ENCODE measurements at regions not wholly inside any gene's neighbourhood (a gene's known extent, or its start where the extent isn't known, plus 50 kb on each side); places are given as distances from the start of the nearest gene placed in this dataset.
"Not testable (repeated sequence)": the region's sequence is repeated elsewhere in the genome, so short reads cannot be mapped to it uniquely, and the experiment has no call there.

DNA sequence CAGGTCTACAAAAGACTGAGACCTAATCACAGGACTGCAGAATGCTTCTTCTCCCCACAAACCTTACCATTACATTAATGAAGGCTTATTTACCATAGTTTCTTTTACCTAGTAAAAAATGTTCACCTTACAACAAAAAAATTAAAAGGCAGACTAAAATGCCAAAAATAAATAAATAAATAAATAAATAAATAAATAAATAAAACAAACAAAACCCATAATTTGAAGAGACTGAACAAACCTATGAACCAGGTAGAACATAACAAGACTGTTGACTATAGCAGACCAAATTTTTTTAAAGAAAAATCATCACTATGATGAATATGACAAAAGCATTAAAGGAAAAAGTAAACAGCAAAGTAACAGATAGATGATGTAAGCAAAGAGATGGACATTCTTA is 946.3 kb downstream of the EPHA7 start:
- DNase-seq = no peak

DNA sequence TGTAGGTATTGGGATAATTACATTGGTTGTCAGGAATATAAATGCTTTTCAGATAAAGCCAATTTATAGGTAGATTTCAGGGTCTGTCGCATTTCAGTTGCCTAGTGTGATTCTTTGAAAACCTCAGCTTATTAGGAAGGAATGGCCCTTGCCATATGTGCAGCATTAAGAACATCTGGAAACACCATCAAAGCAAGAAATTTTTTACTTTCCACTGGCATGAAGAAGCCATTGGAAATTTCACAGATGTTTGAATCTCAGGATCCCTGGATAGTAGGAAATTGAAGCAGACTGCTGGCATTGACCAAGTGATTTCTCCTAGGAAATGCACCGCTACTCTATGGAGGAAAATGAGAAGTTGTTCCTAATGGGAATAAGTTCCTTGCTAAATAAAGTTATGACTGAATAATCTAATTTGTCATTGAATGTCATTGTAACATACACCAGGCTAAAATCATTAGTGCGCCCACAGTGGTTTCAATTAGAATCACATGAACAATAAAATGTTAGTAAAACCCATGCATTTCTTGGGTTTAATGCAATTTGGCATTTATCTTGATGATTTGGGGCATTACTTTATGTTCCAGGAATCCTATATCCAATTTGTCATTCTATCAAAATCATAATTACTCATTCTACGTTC is 950.1 kb downstream of the EPHA7 start:
- DNase-seq = no peak

DNA sequence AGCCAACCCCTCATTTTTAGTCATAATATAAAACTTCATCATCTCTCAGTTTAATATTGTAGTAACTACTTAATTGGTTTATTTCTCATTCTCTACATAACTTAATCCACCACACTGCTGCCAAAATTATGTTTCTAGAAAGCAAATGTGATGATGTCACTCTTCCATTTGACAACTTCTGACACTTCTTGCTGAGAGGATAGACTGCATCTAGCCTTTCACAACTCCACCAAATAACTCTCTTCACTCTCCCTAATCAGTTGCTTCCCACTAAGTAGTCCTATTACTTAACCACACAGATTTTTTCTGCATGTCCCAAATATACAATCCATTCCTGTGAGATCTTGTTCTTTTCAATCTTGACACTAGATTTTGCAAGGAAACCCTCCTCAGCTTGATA is 951.3 kb downstream of the EPHA7 start:
- no peak for DNase-seq

DNA sequence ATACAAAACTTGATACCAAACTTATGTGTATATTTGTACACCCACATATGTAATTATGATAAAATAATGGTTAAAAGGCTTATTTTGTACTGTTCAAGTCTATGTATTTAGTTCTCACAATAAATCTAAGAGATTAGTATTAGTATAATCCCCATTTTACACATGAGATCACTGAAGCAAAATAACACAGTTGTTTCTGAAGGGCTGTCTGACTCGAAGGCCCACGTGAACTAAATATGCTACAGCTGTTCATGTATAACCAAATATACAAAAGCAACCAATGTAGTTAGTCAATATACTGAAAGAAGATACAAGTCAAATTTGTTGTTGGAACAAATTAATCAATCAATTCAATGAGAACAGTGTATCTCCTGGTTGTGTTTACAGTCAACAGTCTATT is 959.2 kb downstream of the EPHA7 start:
- DNase-seq = no peak

DNA sequence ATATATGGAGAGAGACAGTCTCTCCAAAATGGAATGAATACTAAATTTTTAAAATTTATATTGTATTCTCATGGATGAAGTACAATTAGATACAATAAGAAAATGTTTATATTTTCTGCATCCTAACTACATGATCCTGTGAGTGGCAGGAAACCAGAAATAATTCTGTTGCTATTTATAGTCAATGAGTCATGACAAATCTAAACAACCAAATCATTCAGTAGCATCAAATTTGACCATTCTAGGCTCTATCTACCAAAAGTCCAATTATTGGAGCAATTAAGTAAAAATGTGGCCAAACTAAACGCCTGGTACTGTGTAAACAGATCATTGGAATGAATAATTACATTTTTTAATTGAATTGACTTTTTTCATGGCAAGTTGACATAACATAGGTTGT is 959.8 kb downstream of the EPHA7 start:
- no peak for DNase-seq

DNA sequence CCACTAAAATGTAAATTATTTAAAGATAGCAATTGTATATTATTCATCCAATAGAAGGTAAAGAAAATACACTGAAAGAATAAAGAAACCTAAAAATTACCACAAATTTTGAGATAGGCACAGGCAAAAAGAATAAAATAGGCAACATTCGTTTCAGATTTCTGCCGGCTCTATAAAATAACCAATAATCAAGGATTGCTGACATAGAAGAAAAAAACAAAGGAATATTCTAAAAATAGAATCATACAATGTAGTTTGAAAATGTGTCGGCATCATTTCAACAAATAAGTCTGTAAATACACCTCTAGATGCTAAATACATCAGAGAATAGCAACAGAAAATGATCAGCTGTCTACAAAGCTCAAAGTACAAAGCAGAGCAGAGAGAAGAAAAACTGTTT is 973.3 kb downstream of the EPHA7 start:
- DNase-seq = no peak

DNA sequence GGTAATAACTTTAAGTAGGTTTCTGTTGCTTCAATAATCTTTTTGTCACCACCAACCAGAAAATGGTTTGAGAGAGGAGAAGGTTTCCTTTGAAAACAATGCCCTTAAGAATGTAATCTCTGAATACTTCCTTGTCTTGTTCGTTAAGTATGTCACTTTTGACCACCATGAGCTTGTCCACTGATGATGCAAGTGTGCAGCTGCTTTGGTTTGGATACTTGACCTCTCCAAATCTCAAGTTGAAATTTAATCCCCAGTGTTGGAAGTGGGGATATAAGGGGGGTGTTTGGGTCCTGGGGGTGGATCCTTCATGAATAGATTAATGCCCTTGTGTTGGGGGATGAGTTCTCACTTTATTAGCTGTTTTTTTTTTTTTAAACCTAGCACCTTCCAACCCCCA is 985.4 kb downstream of the EPHA7 start:
- no peak for DNase-seq

DNA sequence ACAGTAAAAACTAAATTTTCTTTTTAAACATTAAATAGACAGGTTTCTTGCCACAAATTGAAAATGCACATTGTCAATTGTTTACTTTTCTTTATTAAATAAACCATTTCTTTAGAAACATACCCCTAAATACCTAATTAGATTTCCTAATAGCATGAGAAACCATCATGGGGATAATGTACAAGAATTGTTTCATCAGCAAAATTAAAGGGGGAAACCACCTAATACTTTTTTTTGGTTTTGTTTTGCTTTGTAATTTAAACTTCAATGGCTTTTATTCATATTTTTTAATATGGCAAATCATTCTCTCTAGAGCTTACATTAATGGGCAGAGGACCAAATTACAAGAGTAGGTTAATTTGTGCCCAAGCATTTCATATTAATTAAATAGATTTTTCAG is 987.9 kb downstream of the EPHA7 start:
- DNase-seq = no peak

DNA sequence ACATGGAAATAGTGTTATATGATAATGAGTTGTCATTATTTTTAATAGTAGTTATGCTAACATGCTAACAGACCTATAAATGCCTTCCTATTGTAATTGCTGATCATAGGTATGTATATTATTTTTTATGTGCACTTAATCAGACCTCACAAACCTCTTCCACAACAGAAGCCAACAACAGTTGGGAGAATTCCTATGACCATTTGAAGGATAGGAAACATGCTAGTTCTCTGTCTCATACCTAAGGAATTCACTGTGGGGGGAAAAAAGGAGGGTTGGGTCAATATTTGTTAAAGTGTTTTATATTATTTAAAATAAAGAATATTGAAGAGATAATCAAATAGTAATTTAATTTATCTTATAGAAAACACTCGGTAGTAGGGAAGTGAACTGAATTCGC is 990.9 kb downstream of the EPHA7 start:
- DNase-seq = no peak

DNA sequence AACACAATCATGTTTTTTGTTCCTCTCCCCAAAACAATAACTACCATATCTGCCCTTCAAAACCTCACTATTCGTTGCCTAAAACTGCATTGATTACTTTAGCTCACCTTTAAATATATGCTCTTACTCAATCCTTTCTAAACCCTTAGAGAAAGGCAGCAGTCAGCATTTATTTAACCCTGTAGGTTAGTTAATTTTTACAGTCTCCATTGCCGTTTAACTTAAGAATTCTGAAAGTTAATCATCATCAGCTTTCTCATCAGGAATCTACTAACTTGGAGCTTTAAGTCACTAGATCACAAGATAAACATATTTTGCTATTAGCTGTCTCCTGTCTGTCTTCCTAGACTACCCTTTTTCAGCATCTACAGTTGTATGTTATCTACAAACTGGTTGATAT is 991.9 kb downstream of the EPHA7 start:
- no peak for DNase-seq

DNA sequence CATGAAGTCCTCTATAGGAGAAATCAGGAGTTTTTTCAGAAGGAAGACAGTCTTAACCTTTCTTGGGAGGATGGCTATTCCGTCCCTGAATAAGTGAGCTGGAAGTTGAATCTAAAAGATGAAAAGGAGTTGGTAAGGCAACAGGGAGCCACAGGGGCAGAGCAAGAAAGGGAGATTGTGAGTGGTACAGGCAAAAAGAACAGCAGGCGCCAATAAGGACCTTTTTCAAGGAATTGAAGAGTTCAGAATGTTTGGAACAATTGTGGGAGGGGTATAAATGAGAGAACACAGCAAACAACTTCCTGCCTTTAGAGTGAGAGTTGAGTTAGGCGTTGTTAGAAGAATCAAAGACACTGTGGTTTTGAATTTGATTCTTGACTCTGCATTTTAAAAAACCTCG is 1003.7 kb downstream of the EPHA7 start:
- DNase-seq = no peak

DNA sequence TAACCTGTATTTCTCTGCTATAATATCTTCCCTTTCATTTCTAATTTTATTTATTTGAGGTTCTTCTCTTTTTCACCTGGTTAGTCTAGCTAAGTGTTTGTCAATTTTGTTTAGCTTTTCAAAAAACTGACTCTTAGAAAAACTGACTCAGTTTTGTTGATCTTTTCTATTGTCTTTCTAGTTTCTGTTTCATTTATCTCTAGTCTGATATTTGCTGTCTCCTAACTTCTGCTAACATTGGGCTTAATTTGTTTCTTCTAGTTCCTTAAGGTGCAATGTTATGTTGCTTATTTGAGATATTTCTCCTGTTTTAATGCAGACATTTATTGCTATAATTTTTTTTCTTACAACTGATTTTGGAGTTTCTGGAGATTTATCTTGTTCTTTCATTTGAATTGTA is 1011.0 kb downstream of the EPHA7 start:
- no peak for DNase-seq

DNA sequence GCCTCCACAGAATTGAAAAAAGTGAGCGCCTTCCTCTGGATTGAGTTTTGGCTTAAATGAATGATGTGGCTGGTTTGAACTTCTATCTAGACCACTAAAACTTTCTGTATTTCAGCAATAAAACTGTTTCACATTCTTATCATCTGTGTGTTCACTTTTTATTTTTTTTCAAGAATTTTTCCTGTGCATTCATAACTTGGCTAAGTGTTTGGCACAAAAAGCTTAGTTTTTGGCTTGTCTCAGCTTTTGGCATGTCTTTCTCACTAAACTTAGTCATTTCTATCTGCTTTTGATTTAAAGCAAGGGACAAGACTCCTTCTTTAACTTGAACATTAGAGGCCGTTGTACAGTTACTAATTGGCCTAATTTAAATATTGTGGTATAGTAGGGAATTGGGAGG is 1015.1 kb downstream of the EPHA7 start:
- DNase-seq = no peak

DNA sequence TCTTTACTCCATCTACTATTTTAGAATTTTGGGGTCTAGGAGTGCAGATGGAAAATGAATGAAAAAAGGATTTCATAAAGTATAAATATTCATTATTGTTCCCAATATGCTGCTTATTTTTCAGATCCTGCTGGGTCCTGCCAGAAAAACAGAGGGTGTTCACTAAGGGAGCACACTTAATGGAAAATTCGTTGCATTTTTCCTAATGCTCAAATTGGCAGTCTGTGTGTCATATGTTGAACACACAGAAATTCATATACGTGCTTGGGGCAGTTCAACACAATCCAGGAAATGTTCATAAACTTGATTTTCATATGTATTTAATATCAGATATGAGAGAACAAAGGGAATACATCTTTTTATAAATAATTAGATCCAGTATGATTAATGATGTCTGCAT is 1019.4 kb downstream of the EPHA7 start:
- no peak for DNase-seq

DNA sequence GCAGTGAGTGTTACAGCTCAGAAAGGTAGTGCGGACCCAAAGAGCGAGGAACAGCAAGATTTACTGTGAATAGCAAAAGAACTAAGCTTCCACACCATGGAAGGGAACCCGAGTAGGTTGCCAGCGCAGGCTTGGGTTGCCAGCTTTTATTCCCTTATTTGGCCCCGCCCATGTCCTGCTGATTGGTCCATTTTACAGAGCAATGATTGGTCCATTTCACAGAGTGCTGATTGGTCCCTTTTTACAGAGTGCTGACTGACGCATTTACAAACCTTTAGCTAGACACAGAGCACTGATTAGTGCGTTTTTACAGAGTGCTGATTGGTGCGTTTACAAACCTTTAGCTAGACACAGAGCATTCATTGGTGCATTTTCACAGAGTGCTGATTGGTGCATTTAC is 1030.7 kb downstream of the EPHA7 start:
- not testable (repeated sequence) for DNase-seq

DNA sequence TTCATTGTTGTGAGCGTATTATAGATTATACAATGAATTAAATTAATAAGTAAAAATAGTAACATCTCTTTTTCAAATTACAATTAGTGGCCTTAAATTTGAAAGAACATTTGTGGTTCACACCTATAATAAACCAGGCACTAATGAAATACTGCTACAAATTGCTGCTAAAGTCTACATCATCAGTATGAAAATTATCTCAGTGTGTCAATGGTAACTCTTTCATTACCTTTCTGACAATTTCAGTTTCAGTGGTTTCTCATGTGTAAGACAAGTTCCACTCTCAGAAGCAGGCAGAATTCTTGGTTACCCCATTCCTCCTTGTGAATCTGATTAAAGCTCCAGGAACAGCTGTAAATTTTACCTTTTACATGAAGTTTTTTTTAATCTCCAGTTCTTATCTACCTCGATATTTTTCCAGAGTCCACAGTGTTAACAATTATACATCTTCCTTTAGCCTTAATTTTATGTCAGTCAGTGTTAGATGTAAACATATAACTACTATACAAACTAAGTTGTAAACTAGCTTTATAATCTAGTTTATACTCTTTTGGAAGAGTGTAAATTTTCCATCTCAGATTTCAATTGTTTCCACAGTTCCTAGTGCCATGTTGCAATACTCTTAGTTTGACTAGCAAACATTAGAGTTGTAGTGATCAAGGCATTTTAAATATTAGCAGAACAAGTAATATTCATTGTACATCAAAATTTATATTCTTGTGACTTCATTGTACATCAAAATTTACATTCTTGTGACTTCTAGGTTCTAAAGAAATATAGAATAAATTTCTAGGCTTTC is 1038.4 kb downstream of the EPHA7 start:
- DNase-seq = no peak

DNA sequence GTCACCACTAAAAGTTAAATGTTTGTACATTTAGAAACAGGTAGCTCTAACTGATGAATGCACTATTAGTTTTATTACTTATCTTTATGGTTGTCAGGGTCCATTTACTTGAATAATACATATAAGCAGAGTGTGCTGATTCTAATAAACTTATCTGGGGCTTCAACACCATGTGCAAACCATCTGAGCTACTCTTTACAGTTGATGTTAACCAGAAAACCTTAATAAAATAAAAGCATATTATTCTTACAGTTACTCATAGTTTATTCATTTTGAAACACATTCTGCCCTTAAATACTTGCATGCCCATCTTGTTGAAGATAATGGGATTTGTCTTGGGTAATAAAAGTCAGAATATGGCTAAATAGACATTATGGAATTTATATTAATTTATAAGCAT is 1042.2 kb downstream of the EPHA7 start:
- no peak for DNase-seq

DNA sequence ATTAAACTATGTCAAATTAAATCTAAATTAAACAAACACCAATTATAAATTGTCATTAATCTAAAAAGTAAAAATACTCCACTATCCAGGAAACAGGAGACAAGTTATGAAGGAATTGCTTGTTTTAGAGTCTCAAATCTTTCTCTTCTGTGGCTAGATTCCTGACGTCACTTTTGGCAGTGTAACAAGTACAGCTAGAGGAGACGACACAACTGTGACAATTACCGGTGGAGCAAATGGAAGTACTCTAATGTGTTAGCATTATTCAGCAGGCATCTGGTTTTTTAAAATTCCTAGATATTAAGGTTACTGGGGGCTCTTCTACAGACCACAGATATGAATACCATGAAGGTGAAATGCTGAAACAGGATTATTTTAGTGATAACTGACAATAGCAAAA is 1042.7 kb downstream of the EPHA7 start:
- no peak for DNase-seq

DNA sequence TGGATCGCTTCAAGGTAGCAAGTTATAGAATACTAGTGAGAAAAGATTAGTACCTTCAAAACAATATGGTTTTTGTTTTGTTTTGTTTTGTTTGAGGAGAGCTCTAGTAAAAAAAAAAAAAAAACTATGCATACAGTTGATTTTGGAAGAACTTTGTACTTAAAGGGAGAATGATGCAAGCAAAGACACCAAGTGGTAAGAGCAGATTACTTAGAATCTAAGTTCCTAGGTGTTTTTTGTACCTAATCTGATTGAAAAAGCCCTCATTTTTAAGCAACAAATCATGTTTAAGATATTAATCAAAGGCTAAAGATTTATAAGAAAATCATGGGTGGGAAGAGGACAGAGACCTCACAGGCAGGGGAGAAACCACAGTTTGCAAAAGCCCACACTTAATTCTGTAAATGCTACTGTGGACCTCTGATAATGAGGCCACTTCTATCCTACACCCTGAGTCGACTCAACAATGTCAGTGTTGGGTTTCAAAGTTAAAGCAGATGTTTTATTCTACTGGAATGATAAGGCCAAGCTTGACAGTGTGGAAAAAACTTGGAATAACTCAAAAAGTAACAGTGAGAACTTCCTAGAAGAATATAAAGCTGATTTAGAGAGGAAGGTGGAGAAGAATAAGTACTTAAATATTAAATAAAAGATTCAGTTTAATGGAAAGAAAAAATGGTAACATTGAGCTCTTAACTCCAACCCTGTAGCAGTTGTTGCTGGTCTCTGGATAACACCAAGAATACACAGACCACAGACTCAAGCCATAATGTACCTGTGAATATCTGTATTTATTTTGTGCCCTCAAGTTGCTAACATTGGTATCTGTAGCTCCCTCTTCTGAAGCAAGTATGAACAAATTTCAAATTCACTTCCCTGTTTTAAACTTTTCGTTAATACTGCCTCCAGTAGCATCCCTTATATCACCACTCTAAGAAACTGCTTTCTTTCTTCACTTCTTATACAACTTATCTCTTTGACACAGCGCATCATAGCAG is 1047.8 kb downstream of the EPHA7 start:
- DNase-seq = no peak

DNA sequence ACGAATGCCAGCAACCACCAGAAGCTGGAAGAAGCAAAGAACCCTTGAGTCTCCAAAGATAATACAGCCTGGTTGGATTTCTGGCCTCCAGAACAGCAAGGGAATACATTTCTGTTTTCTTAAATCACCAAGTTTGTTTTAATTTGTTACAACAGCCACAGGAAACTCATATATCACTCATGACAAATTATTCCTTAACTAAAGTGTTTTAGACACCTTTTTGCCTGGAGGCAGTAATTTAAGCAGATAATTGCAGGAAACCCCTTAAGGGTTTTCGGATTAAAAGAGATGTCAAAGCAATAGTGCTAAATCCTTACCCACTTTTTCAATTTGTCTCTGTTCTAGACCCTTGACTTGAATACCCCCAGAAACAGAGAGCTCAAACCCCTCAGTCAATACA is 1050.0 kb downstream of the EPHA7 start:
- DNase-seq = no peak

DNA sequence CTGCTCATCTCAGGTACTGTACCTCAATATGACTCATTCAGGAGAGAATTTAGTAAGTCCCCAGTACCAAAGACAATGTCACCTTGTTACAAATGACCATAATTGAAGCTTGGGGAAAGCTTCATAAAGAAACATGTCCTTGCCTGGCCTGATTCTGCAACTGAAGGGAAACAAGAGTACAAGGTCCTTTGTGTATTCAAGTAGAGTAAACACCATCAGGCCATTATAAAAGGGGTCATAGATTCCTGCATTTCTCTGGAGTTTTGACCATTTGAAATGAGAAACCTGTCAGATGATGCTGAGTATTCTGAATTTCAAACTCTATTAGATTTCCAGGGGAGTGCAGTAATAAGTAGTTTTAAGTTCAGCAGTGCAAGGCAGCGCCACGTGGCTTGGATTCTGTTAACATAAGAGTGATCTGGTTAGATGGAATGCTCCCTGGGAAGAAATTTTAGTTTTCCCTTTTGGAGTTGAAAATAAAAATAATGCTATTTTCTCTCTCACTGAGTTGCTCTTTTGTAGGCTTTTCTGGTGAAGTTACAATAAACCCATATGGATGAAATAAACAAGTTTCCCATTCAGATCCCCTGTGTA is 1054.3 kb downstream of the EPHA7 start:
- DNase-seq = no peak

DNA sequence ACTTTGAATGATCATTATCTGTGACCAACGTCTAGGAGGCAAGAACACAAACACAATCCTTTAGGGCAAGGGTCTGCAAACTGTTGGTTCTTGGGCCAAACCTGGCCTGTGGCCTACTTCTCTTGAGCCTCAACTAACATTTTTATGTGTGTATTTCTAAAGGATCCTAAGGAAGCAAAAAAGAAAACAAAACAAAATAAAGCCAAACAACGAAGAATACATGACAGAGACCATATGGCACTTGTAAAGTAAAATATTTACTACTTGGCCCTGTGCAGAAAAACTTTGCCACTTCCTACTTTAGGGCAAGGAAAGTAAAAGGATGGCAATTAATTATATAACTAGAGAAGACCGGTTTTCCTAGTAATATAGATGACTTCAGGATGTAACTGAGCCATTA is 1056.2 kb downstream of the EPHA7 start:
- DNase-seq = no peak

DNA sequence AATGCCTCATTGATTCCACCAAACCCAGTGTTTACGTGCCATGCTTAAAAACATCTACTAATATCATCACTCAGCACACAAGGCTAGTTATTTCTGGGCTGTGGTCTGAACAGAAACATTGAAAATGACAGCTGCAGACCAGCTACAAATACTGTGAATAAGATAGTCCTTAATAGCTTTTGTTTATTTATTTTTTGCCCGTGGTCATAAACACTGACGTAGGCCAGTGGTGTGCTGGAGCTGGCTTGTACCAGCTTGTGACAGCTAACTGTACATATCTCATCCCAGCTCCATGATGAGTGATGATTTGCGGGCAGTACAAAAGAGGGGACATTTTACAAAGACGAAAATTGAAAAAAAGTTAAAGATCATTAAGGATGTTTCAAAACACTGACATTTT is 1057.0 kb downstream of the EPHA7 start:
- no peak for DNase-seq
